HFF-Myc (cell line): ENCODE measurements at regions not wholly inside any gene's neighbourhood (a gene's known extent, or its start where the extent isn't known, plus 50 kb on each side); places are given as distances from the start of the nearest gene placed in this dataset.

ENCODE experiments used
- DNase-seq: peaks from one replicate; pipeline ENCODE4 v3.0.0-alpha.2; 2011; ENCODE audit warnings: low read depth; ENCODE audit errors: extremely low read depth
- H3K4me3 ChIP-seq: replicated peaks from 2 replicates; pipeline ENCODE4 v1.5.1; 2011; ENCODE audit warnings: low read depth, mild to moderate bottlenecking, control low read depth, low read length
- TF ChIP-seq, protein P1 (sequence below): IDR thresholded peaks from 2 replicates; pipeline ENCODE4 v1.5.1; 2012; ENCODE audit warnings: mild to moderate bottlenecking, low read depth, low read length, control low read depth; ENCODE audit errors: missing control alignments

DNA sequence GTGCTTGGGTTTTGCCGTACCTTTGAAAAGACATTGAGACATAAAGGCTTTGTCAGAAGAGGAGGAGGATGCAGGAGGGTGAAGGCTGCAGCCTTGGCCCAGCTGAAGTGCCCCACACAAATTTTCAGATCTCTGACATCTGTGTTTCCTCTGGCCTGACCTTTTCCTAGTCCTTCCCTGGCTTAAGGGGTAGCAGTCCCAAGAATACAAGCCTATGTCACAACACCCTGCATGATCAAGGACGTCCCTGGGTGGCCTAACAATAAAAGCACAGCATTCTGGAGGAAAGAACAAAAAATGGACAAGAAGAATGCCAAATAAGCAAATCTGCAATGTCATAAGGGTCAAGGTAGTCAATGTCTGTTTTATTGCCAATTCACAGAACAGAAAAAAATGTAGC lies 80.8 kb upstream of the FAM9C start:
- no peak overlapping the region for H3K4me3 ChIP-seq
- no peak for DNase-seq
- TF ChIP-seq, protein P1, sequence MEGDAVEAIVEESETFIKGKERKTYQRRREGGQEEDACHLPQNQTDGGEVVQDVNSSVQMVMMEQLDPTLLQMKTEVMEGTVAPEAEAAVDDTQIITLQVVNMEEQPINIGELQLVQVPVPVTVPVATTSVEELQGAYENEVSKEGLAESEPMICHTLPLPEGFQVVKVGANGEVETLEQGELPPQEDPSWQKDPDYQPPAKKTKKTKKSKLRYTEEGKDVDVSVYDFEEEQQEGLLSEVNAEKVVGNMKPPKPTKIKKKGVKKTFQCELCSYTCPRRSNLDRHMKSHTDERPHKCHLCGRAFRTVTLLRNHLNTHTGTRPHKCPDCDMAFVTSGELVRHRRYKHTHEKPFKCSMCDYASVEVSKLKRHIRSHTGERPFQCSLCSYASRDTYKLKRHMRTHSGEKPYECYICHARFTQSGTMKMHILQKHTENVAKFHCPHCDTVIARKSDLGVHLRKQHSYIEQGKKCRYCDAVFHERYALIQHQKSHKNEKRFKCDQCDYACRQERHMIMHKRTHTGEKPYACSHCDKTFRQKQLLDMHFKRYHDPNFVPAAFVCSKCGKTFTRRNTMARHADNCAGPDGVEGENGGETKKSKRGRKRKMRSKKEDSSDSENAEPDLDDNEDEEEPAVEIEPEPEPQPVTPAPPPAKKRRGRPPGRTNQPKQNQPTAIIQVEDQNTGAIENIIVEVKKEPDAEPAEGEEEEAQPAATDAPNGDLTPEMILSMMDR, result no peak

DNA sequence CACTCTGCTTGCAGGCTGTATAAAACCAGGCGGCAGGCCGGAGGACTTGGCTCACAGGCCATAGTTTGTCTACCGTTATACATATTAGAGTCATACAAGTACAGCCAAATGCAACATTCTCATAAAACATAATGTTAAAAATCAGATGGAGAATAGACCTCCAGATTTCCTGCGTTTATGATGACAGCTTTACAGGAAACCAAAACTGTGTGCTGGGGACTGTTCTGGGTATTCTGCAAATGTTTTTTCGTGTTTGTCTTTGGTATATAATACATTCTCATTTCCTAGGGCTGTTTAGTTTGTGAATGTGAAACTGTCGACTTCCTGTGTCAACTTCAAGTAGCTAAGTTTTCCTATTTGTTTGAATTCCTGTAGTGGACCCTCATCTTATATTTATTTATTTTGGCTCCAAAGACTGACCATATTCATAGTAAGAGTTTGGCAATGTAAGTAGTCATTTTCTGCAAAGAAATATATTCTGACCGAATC lies 79.5 kb upstream of the FAM9C start:
- no peak overlapping the region for H3K4me3 ChIP-seq
- DNase-seq, result no peak
- TF ChIP-seq, protein P1, result no peak

DNA sequence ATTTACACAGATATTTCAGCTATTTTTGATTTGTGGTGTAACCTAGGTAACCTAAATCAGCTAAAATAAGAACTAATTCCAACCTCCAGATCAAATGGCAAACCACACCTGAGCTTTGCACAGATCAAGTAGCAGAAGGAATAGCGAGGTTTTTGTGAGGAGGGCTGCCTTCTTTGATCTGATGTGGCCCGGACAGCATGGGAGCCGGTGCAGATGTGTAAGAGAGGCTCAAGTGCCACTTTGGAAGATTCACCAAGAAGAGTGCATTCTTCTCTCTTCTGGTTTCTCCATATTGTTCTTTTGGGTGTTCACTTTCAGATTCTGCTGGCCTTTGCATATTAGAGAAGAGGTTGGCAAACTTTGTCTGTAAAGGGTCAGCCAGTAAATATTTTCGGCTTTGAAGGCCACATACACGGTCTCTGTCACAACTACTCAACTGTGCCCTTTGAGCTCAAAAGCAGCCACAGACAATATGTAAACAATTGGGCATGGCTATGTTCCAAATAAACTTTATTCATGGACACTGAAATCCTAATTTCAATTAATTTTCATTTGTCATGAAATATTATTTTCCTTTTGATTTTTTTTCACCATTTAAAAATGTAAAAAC lies 78.9 kb upstream of the FAM9C start:
- no peak for DNase-seq
- TF ChIP-seq, protein P1, result no peak
- no peak overlapping the region for H3K4me3 ChIP-seq

DNA sequence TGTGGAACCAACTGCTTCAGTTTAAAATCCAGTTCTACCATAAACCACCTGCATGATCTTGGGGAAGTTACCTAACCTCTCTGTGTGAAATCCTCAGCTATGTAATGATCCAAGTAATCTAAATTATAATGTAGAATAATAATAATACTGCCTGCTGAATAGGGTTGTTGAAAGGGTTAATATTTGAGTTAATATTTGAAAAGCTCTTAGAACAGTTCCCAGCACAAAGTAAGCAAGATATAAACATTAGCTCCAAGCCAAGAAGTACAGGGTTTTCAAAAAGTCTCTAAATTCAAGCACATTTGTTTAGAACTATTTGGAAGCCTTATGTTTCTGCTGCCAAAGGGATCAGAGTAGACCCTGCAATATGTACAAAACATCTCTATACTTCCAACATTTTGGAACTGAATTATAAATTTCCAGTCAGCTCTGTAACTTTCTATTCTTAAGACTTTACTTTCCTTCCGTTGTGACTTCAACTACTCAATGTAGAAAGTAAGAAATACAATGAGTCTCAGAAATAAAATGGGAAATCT lies 76.7 kb upstream of the FAM9C start:
- H3K4me3 ChIP-seq, result no peak overlapping the region
- TF ChIP-seq, protein P1, result no peak
- no peak for DNase-seq

DNA sequence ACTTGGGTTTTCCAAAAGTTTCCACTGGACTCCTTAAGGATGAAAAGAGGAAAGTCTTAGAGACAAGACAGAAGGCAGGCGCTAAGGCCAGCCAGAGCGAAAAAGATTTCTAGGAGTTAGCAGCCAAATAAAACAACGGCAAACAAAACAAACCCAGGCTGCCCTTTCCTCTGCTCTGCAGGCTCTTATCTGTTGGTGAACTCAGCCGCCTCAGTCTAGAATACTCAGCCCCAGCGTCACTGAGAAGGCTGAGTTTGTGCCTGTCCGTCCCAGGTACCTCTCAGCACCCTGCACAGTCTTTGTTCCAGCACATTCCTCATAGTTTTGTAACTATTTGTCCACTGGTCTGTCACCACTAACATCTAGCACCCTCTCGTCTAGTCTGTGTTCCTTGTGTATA lies 75.6 kb upstream of the FAM9C start:
- H3K4me3 ChIP-seq, result no peak overlapping the region
- TF ChIP-seq, protein P1, result no peak
- DNase-seq, result no peak

DNA sequence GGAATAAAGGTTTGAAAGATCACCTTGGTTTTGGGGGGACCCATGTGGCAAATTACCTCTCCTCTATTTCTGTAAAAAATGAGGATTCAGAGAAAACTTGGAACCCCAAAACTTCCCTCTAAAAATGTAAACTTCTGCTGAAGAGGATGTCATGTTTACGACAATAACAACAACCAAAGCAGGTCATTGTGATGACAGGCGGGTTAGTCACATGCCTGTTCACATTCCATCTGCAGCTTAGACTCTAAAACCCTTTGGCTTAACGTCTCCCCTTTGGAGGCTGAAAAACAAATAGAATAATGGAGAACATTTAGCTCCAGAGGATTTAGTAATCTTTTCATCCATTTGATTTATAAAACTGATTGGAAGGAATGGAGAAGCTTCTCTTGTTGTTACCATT lies 75.0 kb upstream of the FAM9C start:
- TF ChIP-seq, protein P1, result no peak
- no peak for DNase-seq
- no peak overlapping the region for H3K4me3 ChIP-seq
